Ectodermal cell (in vitro differentiated cells): ENCODE measurements at regions not wholly inside any gene's neighbourhood (a gene's known extent, or its start where the extent isn't known, plus 50 kb on each side); places are given as distances from the start of the nearest gene placed in this dataset.
"Not testable (repeated sequence)": the region's sequence is repeated elsewhere in the genome, so short reads cannot be mapped to it uniquely, and the experiment has no call there.

Experiments used
- H3K27ac ChIP-seq: 2 replicates; pipeline ENCODE4 v1.7.0; 2013; ENCODE audit warnings: mild to moderate bottlenecking, low read depth, low read length; ENCODE audit not compliant: insufficient read depth, poor library complexity, severe bottlenecking
- H3K27me3 ChIP-seq: 2 replicates; pipeline ENCODE4 v1.7.0; 2013; ENCODE audit warnings: mild to moderate bottlenecking, low read length; ENCODE audit not compliant: insufficient read depth, control insufficient read depth, poor library complexity, severe bottlenecking
- H3K36me3 ChIP-seq: one replicate; pipeline ENCODE4 v1.7.0; 2013; ENCODE audit warnings: low read length; ENCODE audit not compliant: control insufficient read depth, insufficient read depth
- H3K4me1 ChIP-seq: one replicate; pipeline ENCODE4 v1.7.0; 2013; ENCODE audit warnings: low read length; ENCODE audit not compliant: control insufficient read depth, insufficient read depth
- H3K4me3 ChIP-seq: 2 replicates; pipeline ENCODE4 v1.7.0; 2013; ENCODE audit warnings: low read depth, low read length, control low read depth; ENCODE audit not compliant: insufficient read depth
- H3K9me3 ChIP-seq: 2 replicates; pipeline ENCODE4 v1.7.0; 2013; ENCODE audit warnings: mild to moderate bottlenecking, low read length, moderate library complexity; ENCODE audit not compliant: control insufficient read depth
- WGBS, 2 experiments: methylation state at CpG; one replicate each; pipeline ENCODE4 v1.1.7; 2013; ENCODE audit warnings: missing lambda C conversion rate in 2 of 2; 5-methylcytosine and 5-hydroxymethylcytosine counted together

- H3K9me3 ChIP-seq, H3K4me3 ChIP-seq, H3K27ac ChIP-seq, H3K27me3 ChIP-seq, H3K36me3 ChIP-seq, H3K4me1 ChIP-seq: not testable (repeated sequence)
- WGBS, 2 experiments, result 85 to 86% methylated on average over 1 of the region's 1 CpG
Measured at GRCh38 chr9:11704198-11704597, 989.0 kb upstream of the TYRP1 start.

- WGBS, 2 experiments, result 88 to 92% methylated on average over 1 of the region's 2 CpGs
- no peak overlapping the region for H3K4me3 ChIP-seq
- no peaks in the 10 kb centered on the region for H3K27me3 ChIP-seq
- H3K27ac ChIP-seq, result no peak overlapping the region
- H3K36me3 ChIP-seq, result no peaks in the 10 kb centered on the region
- H3K9me3 ChIP-seq, result no peaks in the 10 kb centered on the region
- no peaks in the 10 kb centered on the region for H3K4me1 ChIP-seq
Measured at GRCh38 chr9:11708899-11709298, 984.3 kb upstream of the TYRP1 start.

- WGBS, 2 experiments, result 100% methylated on average over 1 of the region's 1 CpG
- H3K36me3 ChIP-seq, result no peaks in the 10 kb centered on the region
- H3K9me3 ChIP-seq, result no peaks in the 10 kb centered on the region
- no peaks in the 10 kb centered on the region for H3K4me1 ChIP-seq
- no peaks in the 10 kb centered on the region for H3K27me3 ChIP-seq
- H3K27ac ChIP-seq, result no peak overlapping the region
- H3K4me3 ChIP-seq, result no peak overlapping the region
Measured at GRCh38 chr9:11709567-11709966, 983.6 kb upstream of the TYRP1 start.

GRCh38 chr9:11713077-11713476 is 980.1 kb upstream of the TYRP1 start:
- Histone ChIP-seq H3K36me3 (no peaks in the 10 kb centered on the region), H3K27ac (no peak overlapping the region), H3K4me3 (no peak overlapping the region), H3K4me1 (no peaks in the 10 kb centered on the region), H3K9me3 (no peaks in the 10 kb centered on the region), H3K27me3 (no peaks in the 10 kb centered on the region)
- 98 to 100% methylated on average over 1 to 2 of the region's 2 CpGs for WGBS, 2 experiments

GRCh38 chr9:11722957-11723356 is 970.2 kb upstream of the TYRP1 start:
- Histone ChIP-seq H3K36me3 (no peaks in the 10 kb centered on the region), H3K27ac (no peak overlapping the region), H3K4me3 (no peak overlapping the region), H3K9me3 (no peaks in the 10 kb centered on the region), H3K4me1 (no peaks in the 10 kb centered on the region), H3K27me3 (no peaks in the 10 kb centered on the region)
- WGBS, 2 experiments, result 83 to 95% methylated on average over 2 of the region's 3 CpGs

GRCh38 chr9:11726659-11727058 is 966.5 kb upstream of the TYRP1 start:
- 91 to 95% methylated on average over 1 of the region's 1 CpG for WGBS, 2 experiments
- H3K36me3 ChIP-seq, result no peaks in the 10 kb centered on the region

GRCh38 chr9:11735391-11735790 is 957.8 kb upstream of the TYRP1 start:
- no peaks in the 10 kb centered on the region for H3K4me1 ChIP-seq
- H3K4me3 ChIP-seq, result no peak overlapping the region
- H3K27me3 ChIP-seq, result no peaks in the 10 kb centered on the region
- no peak overlapping the region for H3K27ac ChIP-seq
- no peaks in the 10 kb centered on the region for H3K9me3 ChIP-seq
- WGBS, 2 experiments, result 80% methylated on average over 1 of the region's 1 CpG; no CpG with 5 or more reads in 1 of the 2 experiments
- no peaks in the 10 kb centered on the region for H3K36me3 ChIP-seq

More at GRCh38 chr9:11726659-11727058, 966.5 kb upstream of the TYRP1 start:
- H3K4me1 ChIP-seq, result no peaks in the 10 kb centered on the region
- no peak overlapping the region for H3K4me3 ChIP-seq
- no peak overlapping the region for H3K27ac ChIP-seq
- no peaks in the 10 kb centered on the region for H3K27me3 ChIP-seq
- H3K9me3 ChIP-seq, result no peaks in the 10 kb centered on the region

GRCh38 chr9:11742471-11742870 is 950.7 kb upstream of the TYRP1 start:
- Histone ChIP-seq H3K4me3 (no peak overlapping the region), H3K4me1 (no peaks in the 10 kb centered on the region), H3K27me3 (no peaks in the 10 kb centered on the region), H3K9me3 (no peaks in the 10 kb centered on the region), H3K27ac (no peak overlapping the region), H3K36me3 (no peaks in the 10 kb centered on the region)
- WGBS, 2 experiments, result 67% methylated on average over 1 of the region's 1 CpG; no CpG with 5 or more reads in 1 of the 2 experiments

- Histone ChIP-seq H3K9me3 (no peaks in the 10 kb centered on the region), H3K4me1 (no peaks in the 10 kb centered on the region), H3K36me3 (no peaks in the 10 kb centered on the region), H3K27ac (no peak overlapping the region), H3K4me3 (no peak overlapping the region), H3K27me3 (no peaks in the 10 kb centered on the region)
- 94% methylated on average over 2 of the region's 2 CpGs for WGBS, 2 experiments
Measured at GRCh38 chr9:11743356-11743755, 949.8 kb upstream of the TYRP1 start.

- 83 to 100% methylated on average over 1 to 2 of the region's 2 CpGs for WGBS, 2 experiments
- Histone ChIP-seq H3K9me3 (no peaks in the 10 kb centered on the region), H3K27me3 (no peaks in the 10 kb centered on the region), H3K27ac (no peak overlapping the region), H3K36me3 (no peaks in the 10 kb centered on the region), H3K4me3 (no peak overlapping the region), H3K4me1 (no peaks in the 10 kb centered on the region)
Measured at GRCh38 chr9:11749396-11749795, 943.8 kb upstream of the TYRP1 start.

- Histone ChIP-seq H3K9me3 (no peaks in the 10 kb centered on the region), H3K27ac (no peak overlapping the region), H3K27me3 (no peaks in the 10 kb centered on the region), H3K4me3 (no peak overlapping the region), H3K4me1 (no peaks in the 10 kb centered on the region), H3K36me3 (no peaks in the 10 kb centered on the region)
Measured at GRCh38 chr9:11755951-11756350, 937.2 kb upstream of the TYRP1 start.
